IPS DF 19.7 (cell line): ENCODE measurements at regions not wholly inside any gene's neighbourhood (a gene's known extent, or its start where the extent isn't known, plus 50 kb on each side); places are given as distances from the start of the nearest gene placed in this dataset.
A peak's percentile ranks its signal among the peaks of the same experiment; 100 is the strongest.
"Not testable (repeated sequence)": the region's sequence is repeated elsewhere in the genome, so short reads cannot be mapped to it uniquely, and the experiment has no call there.

ENCODE experiments used
- DNase-seq: peaks from one replicate; pipeline ENCODE4 v3.0.0-alpha.2; 2013; ENCODE audit warnings: low read depth, low spot score

DNA sequence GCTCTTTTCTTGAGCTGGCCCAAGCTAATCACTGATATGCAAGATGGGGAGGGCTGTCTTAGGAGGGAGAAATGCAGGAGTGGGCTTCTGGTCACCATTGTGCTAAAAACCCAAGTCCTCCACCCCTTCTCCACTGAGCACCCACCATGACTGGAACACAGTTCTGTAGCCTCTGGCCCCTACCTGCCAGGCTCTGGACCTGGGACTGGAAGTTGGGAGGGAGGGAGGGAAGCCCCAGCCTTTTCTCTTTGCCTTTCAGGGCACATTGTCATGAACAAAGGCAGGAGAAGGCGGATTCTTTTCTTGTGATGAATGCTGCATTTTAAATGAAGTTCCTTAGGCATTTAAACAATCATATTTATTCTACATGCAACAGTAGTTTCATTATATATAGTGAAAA is 559.1 kb upstream of the TRPC7 start:
- peak; percentile 17 for DNase-seq

DNA sequence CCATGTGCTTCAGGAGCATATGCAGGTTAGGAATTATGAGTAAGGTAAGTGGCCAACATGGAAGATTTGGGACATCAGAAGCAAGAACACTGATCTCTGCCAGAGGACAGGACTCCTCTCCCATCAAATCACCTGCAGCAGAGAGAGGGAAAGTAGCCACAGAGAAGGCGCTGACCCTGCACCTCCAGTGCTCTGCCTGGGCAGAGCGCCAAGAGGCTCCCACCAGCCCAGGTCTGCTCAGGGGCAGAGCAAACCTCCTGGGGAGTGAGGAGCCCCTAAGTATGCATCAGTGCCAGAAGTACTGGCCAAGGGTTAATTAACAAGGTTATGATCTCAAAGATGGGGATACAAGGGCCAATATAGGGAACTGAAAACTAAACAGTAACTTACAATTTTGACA is 545.3 kb upstream of the TRPC7 start:
- DNase-seq, result no peak

DNA sequence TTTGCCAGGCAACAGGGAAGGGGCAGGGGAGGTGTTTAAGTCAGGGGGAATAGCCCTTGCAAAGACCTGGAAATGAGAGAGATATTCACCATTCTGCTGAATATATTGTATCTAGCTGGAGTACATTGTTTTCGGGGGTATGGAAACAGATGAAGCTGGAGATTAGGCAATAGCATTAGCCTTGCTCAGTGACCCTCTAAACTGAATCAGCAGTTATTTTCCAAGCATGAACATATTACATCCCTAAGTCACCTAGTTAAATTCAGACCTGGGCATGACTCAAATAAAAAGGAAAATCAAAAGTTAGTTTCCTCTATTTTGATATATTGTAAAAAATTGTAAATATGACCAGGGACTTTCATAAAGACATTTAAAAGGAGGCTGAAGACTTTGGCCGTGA is 544.6 kb upstream of the TRPC7 start:
- DNase-seq, result no peak

DNA sequence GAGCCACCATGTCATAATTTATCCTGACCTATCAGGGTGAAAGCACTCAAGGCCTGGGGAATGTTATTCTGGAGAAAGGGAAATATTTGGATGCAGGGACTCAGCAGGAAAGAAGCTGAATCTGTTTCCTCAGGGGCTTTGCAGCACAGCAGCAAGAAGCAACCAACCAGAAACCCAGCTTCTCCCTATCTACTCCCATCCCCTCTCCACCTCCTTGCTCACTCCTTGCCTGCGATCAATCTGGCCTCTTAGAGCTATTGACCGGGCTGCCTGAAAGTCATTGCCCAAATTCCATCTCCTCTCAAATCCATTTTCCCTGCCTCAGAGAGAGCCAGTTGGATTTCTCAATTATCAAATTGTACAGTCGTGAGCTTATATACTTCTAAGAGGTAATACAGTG is 542.0 kb upstream of the TRPC7 start:
- no peak for DNase-seq

DNA sequence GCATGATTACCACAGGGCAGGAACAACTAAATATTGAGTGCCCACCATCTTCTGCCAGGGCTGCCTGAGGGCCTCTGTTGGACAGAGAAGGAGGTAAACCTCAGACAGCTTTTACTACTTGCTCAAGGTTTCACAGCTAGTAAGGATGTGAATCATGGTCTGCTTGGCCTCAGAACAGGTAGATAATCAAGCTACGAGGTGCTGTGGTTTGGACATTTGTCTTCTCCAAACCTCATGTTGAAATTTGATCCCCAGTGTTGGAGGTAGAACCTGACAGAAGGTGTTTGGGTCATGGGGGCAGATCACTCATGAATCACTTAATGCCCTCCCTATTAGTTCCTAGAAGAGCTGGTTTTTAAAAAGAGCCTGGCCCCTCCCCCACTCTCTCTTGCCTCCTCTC is 541.2 kb upstream of the TRPC7 start:
- no peak for DNase-seq

DNA sequence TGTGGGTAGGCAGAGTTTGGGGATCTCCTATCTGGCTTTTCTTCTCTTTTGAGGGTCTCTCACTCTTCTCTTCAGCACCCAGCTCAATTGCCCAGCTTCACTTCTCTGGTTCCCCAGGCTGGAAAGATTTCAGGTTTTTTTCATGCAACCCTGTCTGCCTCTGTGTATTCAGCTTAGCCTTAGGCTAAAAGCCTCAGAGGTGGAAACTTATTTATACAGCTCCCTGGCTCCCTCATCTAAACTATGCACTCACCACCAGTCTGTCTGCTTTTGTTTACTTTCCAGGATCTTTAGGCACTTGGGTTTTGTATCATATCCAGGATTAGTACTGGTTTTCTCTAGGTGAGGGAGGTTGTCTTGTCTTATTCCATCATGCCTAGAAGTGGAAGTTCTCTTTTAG is 540.2 kb upstream of the TRPC7 start:
- DNase-seq, result no peak

DNA sequence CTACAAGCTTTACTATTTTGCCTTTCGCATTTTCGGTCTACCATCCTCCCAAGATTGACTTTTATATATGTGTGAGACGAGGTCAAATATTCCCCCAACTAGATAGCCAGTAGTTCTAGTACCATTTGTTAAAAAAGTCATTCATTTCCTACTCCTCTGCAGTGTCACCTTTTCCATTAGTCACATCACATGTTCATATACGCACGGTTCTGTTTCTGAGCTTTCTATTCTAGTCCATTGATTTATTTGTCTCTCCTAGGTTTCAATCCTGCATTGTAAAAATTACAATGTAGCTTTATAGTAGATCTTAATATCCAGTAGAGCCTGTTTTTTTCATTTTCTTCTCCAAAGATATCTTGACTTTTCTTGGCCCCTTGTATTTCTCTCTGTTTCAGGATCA is 528.7 kb upstream of the TRPC7 start:
- no peak for DNase-seq

DNA sequence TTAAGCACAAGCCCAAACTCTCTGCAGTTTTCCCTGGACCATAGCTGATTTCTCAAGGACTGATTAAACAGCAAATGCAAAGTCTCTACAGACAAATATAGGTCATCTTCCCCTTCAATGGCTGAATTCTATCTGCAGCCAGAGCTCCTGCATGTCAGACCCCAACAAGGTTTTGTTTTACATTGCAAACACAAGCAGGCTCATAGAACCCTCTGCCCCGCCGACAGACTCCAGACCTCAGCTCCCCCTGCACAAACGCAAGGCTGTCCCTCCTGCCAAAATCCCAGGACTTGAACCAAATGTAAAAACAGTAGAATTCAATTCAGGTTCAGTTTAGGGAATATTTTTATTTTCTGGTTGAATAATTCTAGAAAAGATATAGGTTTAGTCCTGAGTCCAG is 526.7 kb upstream of the TRPC7 start:
- no peak for DNase-seq

DNA sequence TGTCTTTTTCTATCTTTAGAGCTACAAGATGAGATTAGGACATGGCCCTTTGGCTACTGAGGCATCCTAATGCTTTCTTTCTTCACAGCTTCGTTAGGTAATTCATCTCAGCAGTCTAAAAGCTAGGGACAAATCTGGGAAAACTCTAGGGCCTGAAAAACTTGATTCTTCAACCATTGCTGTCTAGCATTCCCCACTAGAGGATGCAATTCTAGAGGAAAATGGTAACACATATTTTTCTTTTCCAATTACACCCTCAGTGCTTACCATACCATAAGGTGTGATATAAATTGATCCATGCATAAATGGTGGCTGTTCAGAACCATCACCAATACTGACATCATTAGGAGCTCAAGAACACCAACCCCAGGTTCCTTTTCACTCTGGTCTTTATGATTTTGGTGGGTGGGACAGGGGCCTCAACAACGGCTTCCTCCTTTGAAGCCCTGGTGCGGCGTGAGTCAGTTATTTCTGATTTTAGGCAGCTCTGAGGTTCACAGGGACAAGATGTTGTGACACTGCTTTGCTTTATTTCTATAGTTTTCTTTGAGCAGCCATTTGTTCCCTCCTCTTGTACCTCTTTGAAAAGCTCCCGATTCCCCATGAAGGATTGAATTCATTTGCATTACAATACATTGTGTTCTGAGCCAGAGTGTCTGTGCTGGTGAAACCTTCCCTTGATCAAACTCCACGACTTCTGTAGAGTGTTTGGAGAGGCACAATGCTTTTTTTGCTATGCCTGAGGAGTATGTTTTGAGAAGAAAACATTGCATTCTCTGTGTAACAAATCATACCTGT is 526.0 kb upstream of the TRPC7 start:
- peak; percentile 7 for DNase-seq

DNA sequence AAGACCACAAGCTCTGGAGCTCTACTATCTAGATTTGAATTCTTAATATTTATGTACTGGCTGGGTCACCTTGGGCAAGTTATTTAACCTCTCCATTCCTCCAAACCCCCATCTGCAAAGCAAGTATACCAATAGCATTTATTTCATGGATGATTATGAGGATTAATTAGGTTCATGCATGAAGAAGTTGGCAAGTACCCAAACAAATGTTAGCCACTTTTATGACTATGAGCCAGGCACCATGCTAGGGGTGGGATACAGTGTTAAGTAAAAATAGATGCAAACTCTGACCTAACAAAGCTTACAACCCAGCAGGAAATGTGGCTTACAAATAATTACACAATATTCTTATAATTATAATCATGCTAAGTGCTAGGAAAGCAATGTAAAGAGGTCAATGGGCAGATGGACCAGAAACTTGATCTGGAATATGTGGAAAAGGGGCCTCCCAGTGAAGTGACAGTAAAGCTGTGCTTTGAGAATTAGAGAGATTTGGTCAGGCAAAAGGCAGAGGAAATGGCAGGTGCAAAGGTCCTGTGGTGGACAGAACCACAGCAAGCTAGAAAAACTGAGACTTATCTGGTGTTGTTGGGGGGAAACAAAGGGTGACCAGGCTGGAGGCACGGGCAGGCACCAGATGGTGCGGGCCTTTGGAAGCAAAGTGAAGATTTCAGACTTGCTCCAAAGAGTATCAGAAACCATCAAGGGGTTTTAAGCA is 525.2 kb upstream of the TRPC7 start:
- DNase-seq, result no peak

DNA sequence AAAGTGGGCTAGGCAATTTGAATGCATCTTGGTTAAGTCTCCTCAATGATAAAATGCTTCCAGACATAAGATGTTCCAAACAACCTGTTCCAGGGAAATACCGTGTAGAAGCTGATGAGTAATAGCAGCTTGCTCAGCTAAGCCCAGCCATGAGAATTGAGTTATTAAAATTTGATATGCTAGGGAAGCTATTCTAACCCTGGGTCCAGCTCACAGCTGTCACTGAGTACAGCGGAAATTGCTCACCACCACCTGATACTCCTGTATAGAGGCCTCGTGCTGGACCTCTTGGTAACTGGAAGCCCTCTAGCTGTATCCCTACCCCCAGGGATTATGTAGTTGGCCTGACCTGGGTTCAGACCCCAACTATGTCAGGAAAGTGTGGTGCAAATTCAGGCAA is 521.3 kb upstream of the TRPC7 start:
- no peak for DNase-seq

DNA sequence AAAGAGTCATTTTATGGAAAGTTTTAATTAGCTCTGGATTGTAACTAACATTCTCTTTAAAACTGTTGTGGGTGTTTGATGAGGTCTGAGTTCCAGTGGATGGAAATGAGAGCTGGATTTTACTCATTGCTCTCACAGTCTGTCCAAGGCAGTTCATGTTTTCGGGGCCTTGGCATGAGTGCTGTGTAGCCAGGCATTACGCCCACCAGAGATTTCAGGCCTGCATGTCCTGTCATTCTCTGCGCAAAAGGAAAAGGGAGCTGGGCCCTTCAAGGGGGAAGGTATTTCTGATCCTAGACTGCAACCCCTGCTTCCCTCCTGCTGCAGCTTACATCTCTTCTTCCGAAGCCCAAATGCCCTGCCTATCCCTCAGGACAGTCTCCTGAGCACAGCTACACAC is 499.6 kb upstream of the TRPC7 start:
- DNase-seq, result no peak

DNA sequence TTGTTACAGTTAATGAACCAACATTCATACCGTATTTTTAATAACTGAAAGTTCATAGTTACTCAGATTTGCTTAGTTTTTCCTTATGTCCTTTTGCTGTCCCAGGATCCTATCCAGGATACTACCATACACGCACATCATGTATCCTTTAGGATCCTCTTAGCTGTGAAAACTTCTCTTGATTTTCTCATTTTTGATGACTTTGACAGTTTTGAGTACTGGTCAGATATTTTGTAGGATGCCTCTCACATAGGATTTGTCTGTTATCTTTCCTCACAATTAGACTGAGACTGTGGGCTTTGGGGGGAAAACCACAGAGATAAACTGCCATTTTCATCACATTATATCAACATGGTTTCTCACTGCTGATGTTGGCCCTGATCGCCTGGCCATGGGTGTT is 491.3 kb upstream of the TRPC7 start:
- DNase-seq, result no peak

DNA sequence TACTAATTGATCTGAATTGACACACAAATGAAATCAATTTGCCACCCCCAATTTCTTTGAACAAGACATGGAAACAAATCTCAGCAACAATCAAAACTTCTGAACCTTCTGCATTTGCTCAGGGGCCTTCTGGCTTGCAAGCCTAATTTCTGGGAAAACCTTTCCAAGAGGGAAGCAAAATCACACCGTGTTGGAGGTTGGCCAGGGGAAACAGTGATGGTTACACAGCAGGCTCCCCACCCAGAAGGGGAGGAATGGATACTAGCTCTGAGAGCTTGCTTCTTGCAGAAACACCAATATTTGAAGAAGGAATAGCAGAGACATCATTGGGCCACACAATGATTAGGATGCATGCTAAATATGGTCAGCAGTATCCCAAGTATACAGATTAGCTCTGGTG is 488.6 kb upstream of the TRPC7 start:
- DNase-seq, result no peak

DNA sequence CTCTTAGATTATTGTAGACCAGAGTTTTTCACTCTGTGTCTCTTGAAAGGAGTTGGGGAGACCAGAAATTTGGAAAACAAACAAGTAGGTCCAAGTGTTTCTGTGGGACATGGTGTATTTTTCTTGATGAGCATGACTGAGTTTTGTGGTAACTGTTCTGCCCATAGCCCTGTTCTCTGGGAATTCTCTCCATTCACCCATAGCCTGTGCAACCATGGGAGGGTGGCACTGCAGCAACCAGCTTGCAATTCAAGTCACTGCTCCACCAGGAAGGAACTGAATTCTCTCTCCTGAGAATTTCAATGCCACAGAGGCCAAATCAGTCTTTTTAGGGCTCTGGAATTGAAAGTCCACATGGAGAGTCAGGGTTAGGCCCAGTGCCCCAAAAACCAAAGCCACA is 475.3 kb upstream of the TRPC7 start:
- no peak for DNase-seq

DNA sequence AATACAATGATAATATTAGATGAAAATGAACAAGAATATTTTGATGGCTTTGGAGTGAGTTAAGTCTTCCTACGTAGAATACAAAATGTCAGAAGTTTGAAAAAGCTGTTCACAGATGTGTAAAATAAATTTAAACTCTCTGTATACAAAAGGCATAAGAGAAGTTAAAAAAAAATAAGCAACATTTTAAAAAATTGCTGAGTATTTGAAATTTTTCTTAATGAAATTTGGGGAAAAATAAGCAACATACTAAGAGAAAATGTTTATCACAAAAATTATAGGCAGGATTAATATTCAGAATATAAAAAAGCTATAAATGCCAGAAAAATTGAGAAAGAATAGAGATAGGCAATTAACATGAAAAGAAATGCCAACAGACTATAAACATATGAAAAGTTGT is 470.7 kb upstream of the TRPC7 start:
- no peak for DNase-seq

DNA sequence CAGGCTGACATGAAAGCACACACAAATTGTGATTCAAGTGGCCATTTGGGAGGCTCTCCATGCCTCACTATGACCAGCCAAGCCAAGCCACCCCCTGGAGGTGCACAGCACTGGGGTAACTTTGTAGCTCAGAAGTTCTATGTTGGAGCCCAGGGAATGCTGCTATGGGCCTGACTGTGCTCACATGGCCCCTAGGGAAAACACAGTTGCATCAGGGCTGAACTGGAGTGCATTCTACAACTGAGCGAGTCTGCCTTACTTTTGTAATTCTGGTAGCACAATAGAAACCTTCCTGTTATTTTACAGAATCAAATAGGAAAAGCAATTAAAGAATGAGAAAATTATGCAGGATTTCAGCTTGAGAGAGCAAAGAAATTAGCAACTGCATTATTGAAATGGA is 455.5 kb upstream of the TRPC7 start:
- no peak for DNase-seq

DNA sequence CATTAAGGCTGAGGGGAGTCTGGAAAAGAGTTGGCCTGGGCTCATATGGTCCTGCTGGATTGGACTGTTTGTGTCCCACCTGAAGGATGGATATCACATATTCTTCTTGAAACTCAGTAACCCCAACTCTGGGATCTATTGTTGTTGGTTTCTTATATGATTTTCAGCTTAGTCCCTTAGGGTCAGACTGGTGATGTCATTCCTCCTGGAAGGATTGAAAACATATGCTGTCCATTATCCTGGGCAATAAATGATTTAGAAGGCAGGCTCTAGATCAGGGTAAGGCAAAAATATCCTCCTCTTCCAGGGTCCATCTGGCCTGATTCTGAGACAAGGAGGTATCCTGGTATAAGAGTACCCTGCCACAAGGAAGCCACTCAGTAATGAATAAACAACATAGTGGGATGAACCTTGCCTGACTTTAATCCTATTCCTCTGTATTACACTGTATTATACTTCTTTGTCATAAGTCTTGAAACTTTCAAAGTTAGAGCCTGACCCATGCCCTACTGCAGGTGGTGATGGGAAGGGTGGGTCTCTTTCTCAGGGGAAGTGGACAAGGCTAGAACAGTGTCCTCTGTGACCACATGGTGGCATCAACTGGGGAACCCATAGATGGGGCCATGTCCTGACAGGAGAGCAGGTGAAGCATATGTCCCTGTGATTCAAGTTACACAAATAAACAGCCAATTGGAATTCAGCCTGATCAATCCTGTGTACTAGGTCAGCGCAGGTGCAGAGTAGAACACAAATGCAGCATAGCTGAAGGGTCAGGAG is 454.4 kb upstream of the TRPC7 start:
- no peak for DNase-seq

DNA sequence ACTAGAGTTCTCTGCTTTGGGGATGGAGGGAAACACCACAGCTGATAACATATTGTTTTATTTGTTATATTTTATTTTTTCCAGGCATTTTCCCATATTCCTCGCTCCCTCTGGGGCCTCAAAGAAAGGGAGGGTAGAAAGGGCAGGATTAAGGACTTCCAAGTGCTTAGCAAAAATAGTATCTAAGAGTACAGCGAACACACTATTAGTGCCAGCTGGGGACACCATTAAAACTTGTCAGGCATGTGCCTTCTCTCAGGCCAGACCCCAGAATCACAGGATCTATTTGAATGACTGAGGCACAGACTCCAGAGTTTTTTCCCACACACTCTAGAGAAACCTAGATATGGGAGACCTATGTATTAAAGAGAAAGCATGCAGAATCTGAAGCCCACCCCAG is 451.0 kb upstream of the TRPC7 start:
- no peak for DNase-seq

DNA sequence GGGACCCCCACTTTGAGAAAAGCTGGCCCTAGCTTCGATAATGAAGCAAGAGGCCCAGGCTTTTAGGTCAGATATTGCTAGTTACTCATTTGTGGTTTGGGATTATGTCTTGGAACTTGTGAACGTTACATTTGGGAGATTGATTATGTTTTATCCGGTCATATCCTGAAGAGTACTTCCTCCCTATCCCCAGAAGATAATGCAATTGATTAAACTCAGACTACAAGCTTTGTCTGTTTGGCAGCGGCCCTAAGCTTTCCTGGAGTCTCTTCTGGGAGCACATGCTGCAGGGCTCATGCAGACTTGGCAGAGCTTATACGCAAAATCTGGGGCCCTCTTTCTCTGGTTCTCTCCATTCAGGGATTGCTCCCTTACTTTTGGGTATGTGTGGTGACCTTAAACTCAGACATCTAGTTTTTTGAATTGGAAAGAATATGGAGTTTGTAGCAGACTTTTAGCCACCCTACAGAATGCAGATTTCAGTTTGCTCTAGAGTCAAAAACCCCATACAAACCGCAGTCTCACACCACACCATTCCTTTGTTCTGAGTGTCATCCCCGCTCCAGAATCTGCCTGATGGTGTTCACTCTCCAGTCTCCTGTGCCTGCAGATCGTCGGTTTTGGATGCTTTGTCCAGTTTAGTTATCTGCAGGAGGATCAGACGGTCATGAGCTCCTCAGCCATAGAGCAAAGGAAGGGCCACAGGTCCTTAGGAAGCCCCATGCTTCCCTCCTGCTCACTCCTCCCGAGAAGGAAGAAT is 449.5 kb upstream of the TRPC7 start:
- DNase-seq, result no peak

DNA sequence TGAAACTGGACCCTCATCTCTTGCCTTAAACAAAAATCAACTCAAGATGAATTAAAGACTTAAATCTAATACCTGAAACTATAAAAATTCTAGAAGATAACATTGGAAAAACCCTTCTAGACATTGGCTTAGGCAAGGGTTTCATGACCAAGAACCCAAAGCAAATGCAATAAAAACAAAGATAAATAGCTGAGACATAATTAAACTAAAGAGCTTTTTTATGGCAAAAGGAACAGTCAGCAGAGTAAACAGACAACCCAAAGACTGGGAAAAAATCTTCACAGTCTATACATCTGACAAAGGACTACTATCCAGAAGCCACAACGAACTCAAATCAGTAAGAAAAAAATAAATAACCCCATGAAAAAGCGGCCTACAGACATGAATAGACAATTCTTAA is 446.9 kb upstream of the TRPC7 start:
- DNase-seq, result not testable (repeated sequence)

DNA sequence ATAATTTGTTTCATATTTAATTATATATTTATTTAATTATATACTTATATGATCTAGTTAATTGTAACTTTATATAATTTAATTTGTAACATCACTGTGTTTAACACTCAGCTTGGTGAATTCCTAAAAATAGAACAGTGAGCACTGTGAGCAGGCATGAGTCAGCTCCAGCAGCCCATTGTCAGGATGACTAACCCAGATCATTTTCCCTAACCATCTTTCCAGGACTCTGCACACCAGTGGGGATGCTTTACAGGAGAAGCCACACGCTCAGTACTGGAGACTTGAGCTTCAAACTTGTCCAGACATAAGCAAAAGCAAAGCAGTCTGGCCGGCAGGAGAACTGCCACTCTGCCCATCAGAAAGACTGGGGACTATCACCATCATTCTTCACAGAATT is 446.2 kb upstream of the TRPC7 start:
- DNase-seq, result no peak
